Fibroblast of lung (primary cell): ENCODE measurements at regions not wholly inside any gene's neighbourhood (a gene's known extent, or its start where the extent isn't known, plus 50 kb on each side); places are given as distances from the start of the nearest gene placed in this dataset.

Experiments
- DNase-seq, 2 donors: peaks; one replicate each; pipeline versions ENCODE4 v3.0.0 to v3.0.0-alpha.2; 2010; ENCODE audit warnings: low read depth in 2 of 2
- H2AFZ ChIP-seq: 2 replicates; pipeline ENCODE4 v1.5.1; 2012; ENCODE audit warnings: low read length, control low read depth, inconsistent platforms
- H3K27ac ChIP-seq: 2 replicates; pipeline ENCODE4 v1.5.1; 2011; ENCODE audit warnings: low read length, control low read depth; ENCODE audit not compliant: insufficient read depth
- H3K27me3 ChIP-seq: 2 replicates; pipeline ENCODE4 v1.5.1; 2011; ENCODE audit warnings: mild to moderate bottlenecking, low read length; ENCODE audit not compliant: control insufficient read depth, insufficient read depth
- H3K36me3 ChIP-seq: 2 replicates; pipeline ENCODE4 v1.5.1; 2011; ENCODE audit warnings: low read length; ENCODE audit not compliant: control insufficient read depth, insufficient read depth
- H3K4me1 ChIP-seq: 2 replicates; pipeline ENCODE4 v1.5.1; 2011; ENCODE audit warnings: low read length; ENCODE audit not compliant: control insufficient read depth, insufficient read depth; ENCODE audit errors: extremely low read depth
- H3K4me2 ChIP-seq: 2 replicates; pipeline ENCODE4 v1.5.1; 2011; ENCODE audit warnings: low read length, control low read depth; ENCODE audit not compliant: insufficient read depth; ENCODE audit errors: extremely low read depth
- H3K4me3 ChIP-seq, 4 experiments: fragments of 200-600 bp in 1 of 4; sonication (generic) in 1 of 4; replicated peaks in 1 of 4; 2 replicates each; pipeline ENCODE4 v1.5.1; 2011 to 2016; ENCODE audit warnings: low read length in 4 of 4, low read depth in 3 of 4, mild to moderate bottlenecking in 3 of 4, control low read depth in 2 of 4, inconsistent platforms in 1 of 4, mixed read lengths in 1 of 4; ENCODE audit not compliant: insufficient read depth in 1 of 4; ENCODE audit errors: control extremely low read depth in 1 of 4
- H3K79me2 ChIP-seq: 2 replicates; pipeline ENCODE4 v1.5.1; 2012; ENCODE audit warnings: mild to moderate bottlenecking, low read length, inconsistent platforms; ENCODE audit not compliant: control insufficient read depth, insufficient read depth
- H3K9ac ChIP-seq: 2 replicates; pipeline ENCODE4 v1.5.1; 2011; ENCODE audit warnings: mild to moderate bottlenecking, low read length, control low read depth; ENCODE audit not compliant: insufficient read depth
- H3K9me3 ChIP-seq: 2 replicates; pipeline ENCODE4 v1.5.1; 2012; ENCODE audit warnings: low read depth, low read length; ENCODE audit not compliant: control insufficient read depth, insufficient read depth
- H4K20me1 ChIP-seq: 2 replicates; pipeline ENCODE4 v1.5.1; 2011; ENCODE audit warnings: low read length; ENCODE audit not compliant: control insufficient read depth, insufficient read depth; ENCODE audit errors: extremely low read depth
- CTCF ChIP-seq, 2 donors: IDR thresholded peaks in 1 of 2; conservative IDR thresholded peaks in 1 of 2; 1 replicate in 1 of 2; 2 replicates in 1 of 2; pipeline ENCODE4 v1.5.1; 2011 to 2012; ENCODE audit warnings: low read length in 2 of 2, control low read depth in 1 of 2, inconsistent platforms in 1 of 2, low read depth in 1 of 2, mild to moderate bottlenecking in 1 of 2
- EZH2 ChIP-seq: IDR thresholded peaks from 2 replicates; pipeline ENCODE4 v1.5.1; 2012; ENCODE audit warnings: low read length, control low read depth, mild to moderate bottlenecking; ENCODE audit errors: missing control alignments

- H4K20me1 ChIP-seq = no peaks in the 10 kb centered on the region
Measured at GRCh38 chr1:98176936-98177335, 256.1 kb upstream of the DPYD start.

GRCh38 chr1:98176414-98176813 lies 255.6 kb upstream of the DPYD start:
- Histone ChIP-seq H2AFZ (no peak overlapping the region), H3K4me3 (no peak overlapping the region), H3K4me1 (no peaks in the 10 kb centered on the region), H3K9ac (no peak overlapping the region), H3K79me2 (no peaks in the 10 kb centered on the region), H3K27me3 (no peaks in the 10 kb centered on the region), H3K4me2 (no peak overlapping the region), H3K9me3 (no peaks in the 10 kb centered on the region), H3K36me3 (no peaks in the 10 kb centered on the region), H4K20me1 (no peaks in the 10 kb centered on the region), H3K27ac (no peak overlapping the region)
- TF ChIP-seq CTCF (conservative IDR thresholded peaks at IDR 0.05 in 1 of 2, IDR thresholded peaks at IDR 0.05 in 1 of 2; ENCODE audit: low read depth in 1 of 2, low read length in 2 of 2) = no peak
- TF ChIP-seq EZH2 = no peak
- no peak for DNase-seq

More at GRCh38 chr1:98176936-98177335, 256.1 kb upstream of the DPYD start:
- Histone ChIP-seq H3K36me3 (no peaks in the 10 kb centered on the region), H3K9me3 (no peaks in the 10 kb centered on the region), H3K4me1 (no peaks in the 10 kb centered on the region), H2AFZ (no peak overlapping the region), H3K4me3 (no peak overlapping the region), H3K79me2 (no peaks in the 10 kb centered on the region), H3K27ac (no peak overlapping the region), H3K4me2 (no peak overlapping the region), H3K9ac (no peak overlapping the region), H3K27me3 (no peaks in the 10 kb centered on the region)
- DNase-seq = no peak
- TF ChIP-seq EZH2 (no peak), CTCF (conservative IDR thresholded peaks at IDR 0.05 in 1 of 2, IDR thresholded peaks at IDR 0.05 in 1 of 2; ENCODE audit: low read depth in 1 of 2, low read length in 2 of 2) (no peak)

GRCh38 chr1:98172578-98172977 lies 251.7 kb upstream of the DPYD start:
- Histone ChIP-seq H3K79me2 (no peaks in the 10 kb centered on the region), H3K4me1 (no peaks in the 10 kb centered on the region), H2AFZ (no peak overlapping the region), H3K27me3 (no peaks in the 10 kb centered on the region), H3K9ac (no peak overlapping the region), H3K4me3 (no peak overlapping the region), H4K20me1 (no peaks in the 10 kb centered on the region), H3K36me3 (no peaks in the 10 kb centered on the region), H3K27ac (no peak overlapping the region), H3K4me2 (no peak overlapping the region), H3K9me3 (no peaks in the 10 kb centered on the region)
- TF ChIP-seq CTCF (conservative IDR thresholded peaks at IDR 0.05 in 1 of 2, IDR thresholded peaks at IDR 0.05 in 1 of 2; ENCODE audit: low read depth in 1 of 2, low read length in 2 of 2) (no peak), EZH2 (no peak)
- peak in 1 of 2 donors; percentile 41 for DNase-seq
